H1 (cell line): ENCODE measurements at regions not wholly inside any gene's neighbourhood (a gene's known extent, or its start where the extent isn't known, plus 50 kb on each side); places are given as distances from the start of the nearest gene placed in this dataset.

ENCODE experiments used
- CTCF ChIA-PET: fragments of 300-600 bp; sonication (Branson Sonifier 250); formaldehyde crosslinking; loops from one replicate; lab custom pipeline; 2021; ENCODE audit not compliant: partially characterized antibody; lab: Charles Lee
- POLR2A ChIA-PET: fragments of 300-600 bp; sonication (Branson Sonifier 250); formaldehyde crosslinking; loops from one replicate; lab custom pipeline; 2021; ENCODE audit warnings: inconsistent platforms; ENCODE audit not compliant: partially characterized antibody; lab: Charles Lee
- DNase-seq, 2 experiments: peaks; one replicate each; pipeline versions ENCODE4 v3.0.0 to v3.0.0-alpha.2; 2010 to 2022; ENCODE audit warnings: low spot score in 2 of 2, low read depth in 1 of 2, mixed read lengths in 1 of 2
- FAIRE-seq: peaks from 2 replicates; lab custom pipeline; 2011; peaks lifted over from hg19 to GRCh38; lab: Jason Lieb, UNC
- H2AFZ ChIP-seq: 2 replicates; pipeline ENCODE4 v1.8.1; 2012; ENCODE audit warnings: low read length, inconsistent platforms
- H2AK5ac ChIP-seq: 2 replicates; pipeline ENCODE4 v1.6.1; 2013; ENCODE audit warnings: low read depth, low read length
- H2BK120ac ChIP-seq: replicated peaks from 2 replicates; pipeline ENCODE3; 2013; ENCODE audit warnings: low read depth, low read length, inconsistent platforms
- H2BK12ac ChIP-seq: 2 replicates; pipeline ENCODE4 v1.6.1; 2013; ENCODE audit warnings: low read depth, low read length
- H2BK15ac ChIP-seq: 2 replicates; pipeline ENCODE4 v1.6.1; 2013; ENCODE audit warnings: low read length
- H2BK20ac ChIP-seq: 2 replicates; pipeline ENCODE4 v1.6.1; 2013; ENCODE audit warnings: low read length
- H2BK5ac ChIP-seq: 2 replicates; pipeline ENCODE4 v1.6.1; 2013; ENCODE audit warnings: low read depth, low read length
- H3K14ac ChIP-seq: 2 replicates; pipeline ENCODE4 v1.6.1; 2013; ENCODE audit warnings: inconsistent platforms; ENCODE audit not compliant: insufficient read length
- H3K18ac ChIP-seq: 2 replicates; pipeline ENCODE4 v1.6.1; 2013; ENCODE audit warnings: low read length; ENCODE audit errors: extremely low read depth
- H3K23ac ChIP-seq: 2 replicates; pipeline ENCODE4 v1.6.1; 2013; ENCODE audit warnings: inconsistent platforms; ENCODE audit not compliant: insufficient read length
- H3K23me2 ChIP-seq: 2 replicates; pipeline ENCODE4 v1.6.1; 2013; ENCODE audit warnings: low read depth, low read length
- H3K27ac ChIP-seq: 2 replicates; pipeline ENCODE4 v1.6.1; 2011; ENCODE audit warnings: low read depth, low read length, inconsistent platforms
- H3K27me3 ChIP-seq, 4 experiments: replicated peaks in 1 of 4; 1 replicate in 1 of 4; 2 replicates in 3 of 4; pipeline versions ENCODE4 v1.6.1 to v1.8.1; 2011 to 2013; ENCODE audit warnings: low read length in 3 of 4, mild to moderate bottlenecking in 3 of 4, inconsistent platforms in 2 of 4, mixed read lengths in 2 of 4, moderate library complexity in 1 of 4; ENCODE audit not compliant: control insufficient read depth in 3 of 4, insufficient read depth in 3 of 4; ENCODE audit errors: extremely low read depth in 1 of 4
- H3K36me3 ChIP-seq, 4 experiments: 2 replicates each; pipeline versions ENCODE4 v1.6.1 to v1.8.1; 2011 to 2013; ENCODE audit warnings: mild to moderate bottlenecking in 4 of 4, low read length in 3 of 4, moderate library complexity in 2 of 4, control low read depth in 1 of 4, inconsistent platforms in 1 of 4; ENCODE audit not compliant: insufficient read depth in 4 of 4, control insufficient read depth in 2 of 4
- H3K4ac ChIP-seq: replicated peaks from 2 replicates; pipeline ENCODE3; 2013; ENCODE audit warnings: low read length, low read depth, mixed read lengths, inconsistent platforms; ENCODE audit not compliant: insufficient read length
- H3K4me1 ChIP-seq, 4 experiments: replicated peaks in 1 of 4; 1 replicate in 1 of 4; 2 replicates in 3 of 4; pipeline versions ENCODE4 v1.6.1 to v1.8.1; 2011 to 2013; ENCODE audit warnings: low read length in 3 of 4, inconsistent platforms in 2 of 4, mixed read lengths in 1 of 4; ENCODE audit not compliant: insufficient read depth in 4 of 4, control insufficient read depth in 3 of 4
- H3K4me2 ChIP-seq, 2 experiments: 2 replicates each; pipeline versions ENCODE4 v1.6.1 to v1.8.1; 2011 to 2013; ENCODE audit warnings: low read depth in 2 of 2, low read length in 2 of 2, control low read depth in 1 of 2, inconsistent platforms in 1 of 2, mild to moderate bottlenecking in 1 of 2; ENCODE audit not compliant: insufficient read depth in 1 of 2
- H3K4me3 ChIP-seq, 4 experiments: fragments of 200-600, 300-600 bp in 1 of 4; sonication (generic), shearing (Covaris generic), sonication (Bioruptor Twin) in 1 of 4; 2 replicates each; pipeline versions ENCODE4 v1.5.1 to v1.8.1; 2011 to 2016; ENCODE audit warnings: low read length in 4 of 4, low read depth in 3 of 4, control low read depth in 2 of 4, inconsistent platforms in 2 of 4, mild to moderate bottlenecking in 2 of 4, mixed read lengths in 1 of 4, moderate library complexity in 1 of 4; ENCODE audit not compliant: insufficient read depth in 2 of 4; ENCODE audit errors: extremely low read depth in 1 of 4
- H3K56ac ChIP-seq: replicated peaks from 2 replicates; pipeline ENCODE3; 2013; ENCODE audit warnings: low read depth, mild to moderate bottlenecking, mixed read lengths, low read length, inconsistent platforms; ENCODE audit not compliant: insufficient read length
- H3K79me1 ChIP-seq: 2 replicates; pipeline ENCODE4 v1.6.1; 2013; ENCODE audit warnings: low read depth, low read length, control low read depth
- H3K79me2 ChIP-seq, 2 experiments: 2 replicates each; pipeline versions ENCODE4 v1.6.1 to v1.8.1; 2012 to 2013; ENCODE audit warnings: low read length in 2 of 2, mild to moderate bottlenecking in 2 of 2, inconsistent platforms in 1 of 2; ENCODE audit not compliant: insufficient read depth in 2 of 2, control insufficient read depth in 1 of 2
- H3K9ac ChIP-seq, 4 experiments: replicated peaks in 1 of 4; 1 replicate in 1 of 4; 2 replicates in 3 of 4; pipeline versions ENCODE4 v1.6.1 to v1.8.1; 2011 to 2013; ENCODE audit warnings: low read depth in 3 of 4, low read length in 3 of 4, control low read depth in 2 of 4, mild to moderate bottlenecking in 2 of 4, moderate library complexity in 2 of 4, inconsistent platforms in 1 of 4; ENCODE audit errors: extremely low read depth in 1 of 4
- H3K9me3 ChIP-seq, 2 experiments: 2 replicates each; pipeline versions ENCODE4 v1.6.1 to v1.8.1; 2012 to 2013; ENCODE audit warnings: mild to moderate bottlenecking in 2 of 2, moderate library complexity in 2 of 2, control low read depth in 1 of 2, inconsistent platforms in 1 of 2, low read depth in 1 of 2, low read length in 1 of 2, mixed read lengths in 1 of 2; ENCODE audit not compliant: insufficient read depth in 2 of 2
- H4K20me1 ChIP-seq, 2 experiments: replicated peaks in 1 of 2; 2 replicates each; pipeline versions ENCODE3 to v1.8.1; 2011 to 2013; ENCODE audit warnings: inconsistent platforms in 2 of 2, low read length in 2 of 2, mild to moderate bottlenecking in 1 of 2; ENCODE audit not compliant: insufficient read depth in 2 of 2, control insufficient read depth in 1 of 2
- H4K5ac ChIP-seq: 2 replicates; pipeline ENCODE4 v1.6.1; 2013; ENCODE audit warnings: low read length, low read depth, mixed read lengths, inconsistent platforms; ENCODE audit not compliant: insufficient read length
- H4K8ac ChIP-seq: 2 replicates; pipeline ENCODE4 v1.8.0; 2013; ENCODE audit warnings: mild to moderate bottlenecking, moderate library complexity, low read length, inconsistent platforms; ENCODE audit not compliant: insufficient read depth; ENCODE audit errors: extremely low read depth
- H4K91ac ChIP-seq: replicated peaks from 2 replicates; pipeline ENCODE3; 2013; ENCODE audit warnings: low read length, mixed read lengths, inconsistent platforms; ENCODE audit not compliant: insufficient read length
- ASH2L ChIP-seq: fragments of 200-600, 300-600 bp; sonication (generic); IDR thresholded peaks from one replicate; pipeline ENCODE4 v1.7.1; 2017; ENCODE audit warnings: low read length
- WGBS, 2 experiments: shearing (Covaris generic) in 1 of 2; methylation state at CpG; one replicate each; pipeline versions ENCODE4 v1.1.6 to v1.1.7; 2013 to 2015; ENCODE audit warnings: low lambda C conversion rate in 2 of 2, mixed read lengths in 2 of 2, inconsistent platforms in 1 of 2, low coverage in 1 of 2, missing lambda C conversion rate in 1 of 2; ENCODE audit not compliant: insufficient replicate concordance in 2 of 2, insufficient coverage in 1 of 2, insufficient read length in 1 of 2; ENCODE audit errors: extremely low coverage in 1 of 2, missing lambda C conversion rate in 1 of 2; 5-methylcytosine and 5-hydroxymethylcytosine counted together

- POLR2A ChIA-PET = no interaction called here
- H3K23me2 ChIP-seq = no peaks in the 10 kb centered on the region
- FAIRE-seq (no peak), DNase-seq (no peak)
- 0 out of 2 replicates have a peak overlapping the region, but pooled peaks have one; percentile 30 for H2AFZ ChIP-seq
- 73% methylated on average over 1 of the region's 1 CpG; no CpG with 5 or more reads in 1 of the 2 experiments for WGBS, 2 experiments
- no peak overlapping the region for H2AK5ac ChIP-seq
- no peak overlapping the region for H2BK12ac ChIP-seq
- H3K56ac ChIP-seq = no peak overlapping the region
- H2BK5ac ChIP-seq = no peak overlapping the region
- no peak overlapping the region for H3K4me2 ChIP-seq
- H3K23ac ChIP-seq = no peak overlapping the region
- H3K27ac ChIP-seq = no peak overlapping the region
- H2BK20ac ChIP-seq = no peak overlapping the region
- no peak overlapping the region for H3K18ac ChIP-seq
- H3K36me3 ChIP-seq = no peaks in the 10 kb centered on the region
- no peaks in the 10 kb centered on the region for H3K27me3 ChIP-seq
- H3K79me1 ChIP-seq = no peaks in the 10 kb centered on the region
- no peak overlapping the region for H3K14ac ChIP-seq
- no peak for TF ChIP-seq ASH2L
- TF ChIP-seq, all 59 proteins: peak for 0
- no peak overlapping the region for H3K4ac ChIP-seq
- no peaks in the 10 kb centered on the region for H3K9me3 ChIP-seq
- H2BK15ac ChIP-seq = no peak overlapping the region
- H4K91ac ChIP-seq = no peak overlapping the region
- H2BK120ac ChIP-seq = no peak overlapping the region
- H4K5ac ChIP-seq = no peak overlapping the region
- CTCF ChIA-PET = interaction anchor here (0.6 to 1.3 kb wide), 3 partner anchors 145 to 1342 kb away, joined by 3 to 4 read pairs (median 3); no protein-coding TSS in a partner anchor
- no peak overlapping the region for H3K9ac ChIP-seq
- no peak overlapping the region for H3K4me3 ChIP-seq
- H3K4me1 ChIP-seq = no peaks in the 10 kb centered on the region; a peak in 1 of 7 replicates
- no peaks in the 10 kb centered on the region for H3K79me2 ChIP-seq
- no peaks in the 10 kb centered on the region for H4K20me1 ChIP-seq
- H4K8ac ChIP-seq = no peak overlapping the region
Measured at GRCh38 chr5:56681346-56681745, 134.0 kb upstream of the MAP3K1 start.
